ENCODE measurements at regions not wholly inside any gene's neighbourhood (a gene's known extent, or its start where the extent isn't known, plus 50 kb on each side); places are given as distances from the start of the nearest gene placed in this dataset.

GRCh38 chr1:30603081-30603858 lies 120.1 kb downstream of the MATN1 start:
- FAIRE-seq (no peak), DNase-seq (ENCODE audit: insufficient read length, low spot score) (no peak)
- TF ChIP-seq, protein P1, sequence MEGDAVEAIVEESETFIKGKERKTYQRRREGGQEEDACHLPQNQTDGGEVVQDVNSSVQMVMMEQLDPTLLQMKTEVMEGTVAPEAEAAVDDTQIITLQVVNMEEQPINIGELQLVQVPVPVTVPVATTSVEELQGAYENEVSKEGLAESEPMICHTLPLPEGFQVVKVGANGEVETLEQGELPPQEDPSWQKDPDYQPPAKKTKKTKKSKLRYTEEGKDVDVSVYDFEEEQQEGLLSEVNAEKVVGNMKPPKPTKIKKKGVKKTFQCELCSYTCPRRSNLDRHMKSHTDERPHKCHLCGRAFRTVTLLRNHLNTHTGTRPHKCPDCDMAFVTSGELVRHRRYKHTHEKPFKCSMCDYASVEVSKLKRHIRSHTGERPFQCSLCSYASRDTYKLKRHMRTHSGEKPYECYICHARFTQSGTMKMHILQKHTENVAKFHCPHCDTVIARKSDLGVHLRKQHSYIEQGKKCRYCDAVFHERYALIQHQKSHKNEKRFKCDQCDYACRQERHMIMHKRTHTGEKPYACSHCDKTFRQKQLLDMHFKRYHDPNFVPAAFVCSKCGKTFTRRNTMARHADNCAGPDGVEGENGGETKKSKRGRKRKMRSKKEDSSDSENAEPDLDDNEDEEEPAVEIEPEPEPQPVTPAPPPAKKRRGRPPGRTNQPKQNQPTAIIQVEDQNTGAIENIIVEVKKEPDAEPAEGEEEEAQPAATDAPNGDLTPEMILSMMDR (IDR thresholded peaks at IDR 0.05; ENCODE audit: insufficient read depth, missing control alignments) = no peak

DNA sequence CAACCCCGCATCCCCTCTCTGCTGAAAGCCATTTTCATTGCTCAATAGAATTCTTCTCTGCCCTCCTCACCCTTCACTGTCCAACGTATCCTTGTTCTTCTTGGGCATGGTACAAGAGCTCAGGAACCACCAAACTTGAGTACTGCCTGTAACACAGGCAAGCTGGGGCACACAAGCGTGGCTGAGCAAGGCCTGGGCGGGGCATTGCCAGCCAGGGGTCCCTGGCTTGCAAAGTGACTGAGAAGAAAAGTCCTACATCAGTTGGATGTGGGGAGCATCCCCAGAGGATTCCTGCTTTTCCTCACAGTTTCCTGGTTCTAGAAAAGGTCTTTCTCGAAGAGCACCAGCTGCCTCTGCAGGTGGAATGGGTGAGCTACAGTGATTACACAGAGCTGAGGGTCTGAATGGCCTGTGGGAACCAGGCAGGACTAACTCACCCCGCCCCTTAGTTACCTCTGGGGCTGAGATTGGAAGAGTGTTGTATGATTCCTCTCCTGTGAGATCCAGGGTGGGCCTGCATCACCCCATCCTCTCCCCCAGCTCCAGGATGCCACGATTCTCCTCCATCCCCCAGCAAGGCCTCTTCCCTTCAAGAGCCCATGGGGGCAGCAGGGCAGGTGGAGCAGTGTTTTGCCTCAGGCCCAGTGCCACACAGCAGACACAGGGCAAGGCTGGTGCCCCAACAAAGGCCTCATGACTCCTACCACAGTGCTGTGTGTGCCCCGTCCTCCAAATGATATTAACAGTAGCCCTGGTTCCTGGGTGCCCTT lies 121.9 kb downstream of the MATN1 start:
- DNase-seq (ENCODE audit: insufficient read length, low spot score) = no peak
- no peak for FAIRE-seq
- TF ChIP-seq, protein P1 (IDR thresholded peaks at IDR 0.05; ENCODE audit: insufficient read depth, missing control alignments) = no peak

- FAIRE-seq (no peak), DNase-seq (ENCODE audit: insufficient read length, low spot score) (no peak)
Measured at GRCh38 chr1:30600706-30601105, 122.7 kb downstream of the MATN1 start.

GRCh38 chr1:30600258-30600657 lies 123.1 kb downstream of the MATN1 start:
- FAIRE-seq (no peak), DNase-seq (ENCODE audit: insufficient read length, low spot score) (no peak)
- TF ChIP-seq, protein P1 (IDR thresholded peaks at IDR 0.05; ENCODE audit: insufficient read depth, missing control alignments) = no peak

More at GRCh38 chr1:30600706-30601105, 122.7 kb downstream of the MATN1 start:
- TF ChIP-seq, protein P1 (IDR thresholded peaks at IDR 0.05; ENCODE audit: insufficient read depth, missing control alignments) = no peak

- TF ChIP-seq, protein P1 (IDR thresholded peaks at IDR 0.05; ENCODE audit: insufficient read depth, missing control alignments) = no peak
- FAIRE-seq (no peak), DNase-seq (ENCODE audit: insufficient read length, low spot score) (no peak)
Measured at GRCh38 chr1:30599721-30600120, 123.7 kb downstream of the MATN1 start.

DNA sequence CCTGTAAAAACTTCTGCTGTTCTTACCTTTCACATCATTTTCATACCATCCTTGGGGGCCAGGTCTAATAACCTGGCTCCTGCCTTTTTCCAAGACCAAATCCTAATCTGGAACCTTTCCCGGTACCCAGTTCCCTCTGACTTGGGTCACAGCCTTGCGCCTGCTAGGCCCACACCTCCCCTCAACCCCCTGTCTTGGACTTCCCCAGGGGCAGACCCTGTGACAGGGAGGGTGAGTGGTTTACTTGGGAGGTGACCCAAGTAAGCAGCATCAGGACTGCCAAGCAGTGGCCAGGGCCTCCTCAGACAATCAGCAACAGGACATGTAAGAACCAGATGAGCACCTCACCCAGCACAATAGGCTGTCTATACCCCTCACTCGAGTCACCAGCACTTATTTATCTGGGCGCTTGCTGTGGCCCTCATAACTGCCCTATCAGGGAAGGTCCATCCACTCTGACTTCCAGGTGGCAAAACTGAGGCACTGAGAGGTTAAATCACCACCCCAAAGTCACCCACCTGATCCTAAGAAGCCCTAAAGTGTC lies 124.7 kb downstream of the MATN1 start:
- no peak for DNase-seq (ENCODE audit: insufficient read length, low spot score)
- FAIRE-seq = no peak
- TF ChIP-seq, protein P1 (IDR thresholded peaks at IDR 0.05; ENCODE audit: insufficient read depth, missing control alignments) = no peak

Data from D721Med (cell line).